NCI-H2227 treated with DMSO at 0.1 percent for 48 hours (cell line): ENCODE measurements at regions not wholly inside any gene's neighbourhood (a gene's known extent, or its start where the extent isn't known, plus 50 kb on each side); places are given as distances from the start of the nearest gene placed in this dataset.
"Not testable (repeated sequence)": the region's sequence is repeated elsewhere in the genome, so short reads cannot be mapped to it uniquely, and the experiment has no call there.

Source experiments
- DNase-seq: peaks from one replicate; lab custom pipeline; 2025; lab: John Stamatoyannopoulos, UW

DNA sequence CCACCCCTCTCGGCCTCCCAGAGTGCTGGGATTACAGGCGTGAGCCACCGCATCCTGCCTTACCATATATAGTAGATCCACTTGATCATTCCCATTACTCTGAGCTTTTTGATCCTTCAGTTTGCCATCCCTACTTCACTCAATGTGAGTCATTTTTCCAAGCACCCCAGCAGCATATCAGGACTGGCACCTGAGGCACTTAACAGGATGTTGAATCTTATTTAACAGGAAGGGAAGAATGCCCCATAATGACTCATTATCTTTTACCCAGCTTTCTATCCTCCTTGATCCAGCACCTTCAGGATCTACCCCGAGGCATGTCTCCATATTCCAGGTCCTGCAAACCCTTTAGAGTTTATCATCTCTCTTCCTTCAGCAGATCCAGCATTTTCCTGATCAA is 84.9 kb upstream of the CMKLR1 start:
- DNase-seq, result no peak

DNA sequence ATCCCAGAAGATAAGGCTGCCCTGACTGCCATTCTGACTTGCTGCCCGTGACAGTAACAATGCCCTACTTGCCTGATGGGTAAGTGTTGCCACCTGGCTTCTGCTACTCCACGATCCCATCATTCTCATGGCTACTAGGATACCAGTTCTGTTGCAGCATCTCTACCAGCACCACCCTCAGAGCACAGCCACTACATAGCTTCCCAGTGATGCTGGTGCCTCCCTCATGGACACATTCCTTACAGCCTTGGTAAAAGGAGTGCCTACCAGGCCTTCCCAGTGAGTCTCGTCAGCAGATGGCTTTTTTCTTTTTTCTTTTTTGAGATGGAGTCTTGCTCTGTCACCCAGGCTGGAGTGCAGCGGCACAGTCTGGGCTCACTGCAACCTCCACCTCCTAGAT is 84.4 kb upstream of the CMKLR1 start:
- no peak for DNase-seq

DNA sequence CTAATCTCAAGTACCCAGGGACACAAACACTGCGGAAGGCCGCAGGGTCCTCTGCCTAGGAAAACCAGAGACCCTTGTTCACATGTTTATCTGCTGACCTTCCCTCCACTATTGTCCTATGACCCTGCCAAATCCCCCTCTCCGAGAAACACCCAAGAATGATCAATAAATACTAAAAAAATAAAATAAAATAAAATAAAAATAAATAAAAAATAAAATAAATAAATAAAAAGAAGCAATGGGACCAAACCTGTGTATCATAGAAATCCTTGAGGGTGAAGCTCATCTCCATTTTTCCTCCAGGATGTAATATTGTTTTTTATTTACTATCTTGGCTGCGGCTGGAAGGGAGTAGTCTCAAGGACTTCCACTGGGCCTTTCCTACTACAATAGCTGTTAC is 82.0 kb upstream of the CMKLR1 start:
- DNase-seq, result not testable (repeated sequence)

DNA sequence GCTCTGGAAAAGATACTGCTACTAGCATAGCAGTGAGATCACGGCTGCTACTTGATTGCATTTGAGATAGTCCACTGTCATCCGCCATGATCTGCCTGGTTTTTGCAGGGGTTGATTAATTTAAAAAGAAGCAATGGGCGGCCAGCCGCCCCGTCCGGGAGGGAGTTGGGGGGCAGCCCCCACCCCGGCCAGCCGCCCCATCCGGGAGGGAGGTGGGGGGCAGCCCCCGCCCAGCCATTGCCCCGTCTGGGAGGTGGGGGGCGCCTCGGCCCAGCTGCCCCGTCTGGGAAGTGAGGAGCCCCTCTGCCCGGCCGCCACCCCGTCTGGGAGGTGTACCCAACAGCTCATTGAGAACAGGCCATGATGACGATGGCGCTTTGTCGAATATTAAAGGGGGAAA is 81.3 kb upstream of the CMKLR1 start:
- DNase-seq, result not testable (repeated sequence)

DNA sequence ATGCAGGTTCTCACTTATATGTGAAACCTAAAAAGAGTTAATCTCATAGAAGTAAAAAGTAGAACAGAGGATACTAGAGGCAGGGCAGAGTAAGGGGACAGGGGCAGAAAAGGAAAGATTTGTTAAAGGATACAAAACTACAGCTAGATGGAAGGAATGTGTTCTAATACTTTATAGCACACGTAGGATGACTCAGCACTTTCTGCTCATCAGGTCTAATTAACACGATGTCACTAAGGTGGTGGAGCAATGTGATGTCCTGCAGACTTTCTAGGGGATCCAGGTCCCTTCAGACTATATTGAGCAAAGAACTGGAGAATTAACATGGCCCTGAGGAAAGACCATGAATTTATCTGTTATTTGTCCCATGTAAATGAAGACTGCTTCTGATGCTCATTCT is 80.8 kb upstream of the CMKLR1 start:
- no peak for DNase-seq

DNA sequence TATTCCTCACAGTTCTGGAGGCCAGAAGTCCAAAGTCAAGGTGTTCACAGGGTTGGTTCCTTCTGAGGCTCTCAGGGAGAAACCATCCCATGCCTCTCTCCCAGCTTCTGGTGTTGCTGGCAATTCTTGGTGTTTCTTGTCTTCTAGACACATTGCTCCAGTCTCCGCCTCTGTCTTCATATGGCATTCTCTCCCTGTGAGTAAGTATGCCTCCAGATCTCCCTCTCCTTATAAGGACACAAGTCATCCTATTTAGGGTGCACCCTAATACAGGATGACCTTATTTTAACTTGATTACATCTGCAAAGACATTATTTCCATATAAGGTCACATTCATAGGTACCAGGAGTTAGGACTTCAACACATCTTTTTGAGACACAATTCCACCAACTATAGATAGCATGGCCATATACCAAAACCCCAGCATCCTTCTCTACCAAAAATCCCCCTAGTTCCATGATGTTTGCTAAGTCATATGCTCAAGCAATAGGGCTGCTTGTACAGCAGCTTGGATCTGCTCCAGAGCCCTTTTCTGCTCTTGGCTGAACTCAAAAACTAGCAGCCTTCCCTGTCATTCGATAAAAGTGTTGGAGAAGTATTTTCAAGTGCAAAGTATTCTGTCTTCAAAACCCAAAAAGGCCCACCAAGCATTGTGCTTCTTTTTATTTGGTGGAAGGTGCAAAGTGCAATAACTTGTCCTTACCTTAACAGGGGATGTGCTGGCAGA is 79.2 kb upstream of the CMKLR1 start:
- DNase-seq, result no peak

DNA sequence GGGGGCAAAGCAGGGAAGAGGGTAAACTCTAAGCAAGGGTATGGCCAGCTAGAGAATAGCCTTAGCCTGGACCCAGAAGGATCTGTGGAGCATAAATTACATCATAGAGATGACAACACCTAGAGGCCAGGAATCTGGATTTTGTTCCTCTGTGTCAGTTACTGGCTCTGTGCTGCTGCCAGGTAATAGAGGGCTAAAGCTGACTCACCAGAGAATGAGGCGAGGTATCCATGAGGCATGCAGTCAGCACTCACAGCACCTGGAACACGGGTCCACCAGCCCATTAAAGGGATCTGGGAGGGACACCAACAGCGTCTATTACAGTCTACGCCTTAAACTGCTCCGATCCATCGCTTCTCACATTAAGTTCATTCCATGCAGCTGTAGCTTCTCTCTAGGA is 74.9 kb upstream of the CMKLR1 start:
- no peak for DNase-seq

DNA sequence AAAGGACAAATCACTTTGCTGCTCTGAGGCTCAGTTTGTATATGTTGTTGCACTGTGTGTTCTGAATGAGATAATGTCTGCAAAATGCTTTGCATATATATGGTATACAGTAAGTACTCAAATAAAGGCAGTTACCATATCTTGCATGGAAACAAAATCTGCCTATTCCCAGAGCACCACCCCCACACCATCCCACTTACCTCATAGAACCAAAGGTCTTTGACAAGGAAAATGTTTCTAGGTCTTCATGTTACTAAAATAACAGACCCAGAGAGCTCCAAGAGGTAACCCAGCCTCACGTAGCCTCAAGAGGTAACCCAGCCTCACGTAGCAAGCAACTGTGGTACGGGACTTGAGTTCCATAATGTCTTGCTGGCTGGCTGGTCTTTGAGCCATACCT is 71.6 kb upstream of the CMKLR1 start:
- DNase-seq, result no peak

DNA sequence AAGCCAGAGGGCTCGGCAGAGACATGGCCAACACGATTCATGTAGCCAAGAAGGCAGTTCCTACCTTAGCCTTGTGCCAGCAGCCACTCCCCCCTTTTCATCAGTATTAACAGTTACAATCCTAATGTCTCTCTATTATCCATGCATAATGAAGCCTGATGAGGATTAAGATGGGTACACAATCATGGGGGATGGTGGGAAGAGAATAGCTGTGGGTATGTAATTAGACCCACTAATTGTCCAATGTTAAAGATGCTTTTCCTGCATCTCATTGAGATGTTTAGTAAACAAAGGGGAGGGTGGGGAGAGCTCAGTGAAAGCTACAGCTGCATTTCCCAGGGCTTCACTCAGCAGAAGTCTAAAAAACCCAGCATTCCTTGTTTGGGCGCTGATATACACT is 70.4 kb upstream of the CMKLR1 start:
- DNase-seq, result no peak

DNA sequence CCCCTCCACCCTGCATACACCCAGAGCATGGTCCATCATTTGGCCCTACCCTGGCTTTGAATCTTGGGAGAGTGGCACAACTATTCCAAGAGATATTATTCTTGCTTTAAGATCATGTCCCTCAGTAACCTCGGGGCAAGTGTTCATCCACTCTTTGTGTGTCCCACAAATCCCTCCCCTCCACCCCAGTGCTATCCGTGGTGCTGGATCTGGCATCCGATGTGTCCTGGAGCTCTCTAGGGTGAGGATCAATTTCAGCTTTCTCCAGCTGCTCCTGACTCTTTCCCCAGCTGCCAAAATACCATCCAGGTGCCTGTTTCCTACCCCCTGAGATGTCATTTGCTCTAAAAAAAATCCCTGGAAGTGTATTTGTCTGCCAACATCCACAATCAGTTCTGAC is 64.8 kb upstream of the CMKLR1 start:
- DNase-seq, result no peak

DNA sequence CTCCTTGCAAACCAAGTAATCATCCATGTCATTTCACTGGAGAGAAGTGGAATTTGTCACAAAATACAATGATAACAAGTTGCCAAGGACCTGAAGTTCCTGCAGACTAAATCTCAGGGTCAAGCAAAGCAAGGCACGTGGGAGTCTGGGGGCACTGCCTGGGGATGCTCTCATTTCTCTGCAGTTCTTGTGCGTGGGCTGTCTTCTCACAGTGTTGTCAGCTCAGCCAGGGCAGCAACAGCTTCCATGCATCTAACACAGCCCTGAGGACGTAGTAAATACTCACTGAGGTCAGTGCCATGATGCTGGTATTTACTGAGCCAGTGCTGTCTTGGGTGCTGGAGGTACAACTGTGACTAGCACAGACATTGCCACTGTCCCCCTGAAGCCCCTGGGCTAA is 62.9 kb upstream of the CMKLR1 start:
- no peak for DNase-seq

DNA sequence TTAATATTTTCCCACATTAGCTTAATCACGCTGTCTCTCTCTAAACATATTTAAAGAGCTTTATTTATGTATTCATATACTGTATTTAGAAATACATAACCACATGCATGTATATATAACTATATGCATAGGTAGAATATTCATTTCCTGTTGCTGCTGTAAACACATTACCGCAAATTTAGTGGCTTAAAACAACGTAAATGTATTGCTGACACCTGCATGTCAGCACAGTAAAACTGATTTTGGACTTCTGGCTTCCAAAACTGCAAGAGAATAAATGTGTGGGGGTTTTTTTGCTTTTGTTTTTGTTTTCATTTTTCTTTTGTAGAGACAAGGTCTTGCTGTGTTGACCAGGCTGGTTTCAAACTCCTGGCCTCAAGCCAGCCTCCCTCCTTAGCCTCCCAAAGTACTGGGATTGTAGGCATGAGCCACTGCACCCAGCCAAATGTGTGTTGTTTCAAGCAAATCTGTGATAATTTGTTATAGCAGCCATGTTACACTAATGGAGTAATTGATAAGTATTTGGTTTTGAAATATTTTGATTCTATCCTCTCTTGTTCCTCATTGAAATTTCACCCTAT is 61.9 kb upstream of the CMKLR1 start:
- no peak for DNase-seq

DNA sequence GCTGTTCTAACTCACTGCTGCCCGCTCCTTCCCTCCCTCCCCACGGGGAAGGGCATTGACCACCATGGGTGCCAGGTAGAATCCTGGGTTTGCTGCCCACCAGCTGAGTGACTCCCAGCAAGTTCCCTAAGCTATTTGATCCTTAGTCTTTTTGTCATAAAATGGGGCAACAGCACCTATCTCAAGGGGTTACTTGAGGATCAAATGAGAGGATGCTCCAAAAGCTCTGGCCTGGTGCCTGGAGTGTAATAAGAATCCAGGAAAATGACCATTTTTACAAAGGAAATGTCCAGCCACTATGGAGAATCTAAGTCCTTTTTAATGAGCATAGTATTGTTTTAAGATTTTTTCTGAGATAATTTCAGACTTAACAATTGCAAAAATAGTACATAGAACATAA is 61.4 kb upstream of the CMKLR1 start:
- no peak for DNase-seq

DNA sequence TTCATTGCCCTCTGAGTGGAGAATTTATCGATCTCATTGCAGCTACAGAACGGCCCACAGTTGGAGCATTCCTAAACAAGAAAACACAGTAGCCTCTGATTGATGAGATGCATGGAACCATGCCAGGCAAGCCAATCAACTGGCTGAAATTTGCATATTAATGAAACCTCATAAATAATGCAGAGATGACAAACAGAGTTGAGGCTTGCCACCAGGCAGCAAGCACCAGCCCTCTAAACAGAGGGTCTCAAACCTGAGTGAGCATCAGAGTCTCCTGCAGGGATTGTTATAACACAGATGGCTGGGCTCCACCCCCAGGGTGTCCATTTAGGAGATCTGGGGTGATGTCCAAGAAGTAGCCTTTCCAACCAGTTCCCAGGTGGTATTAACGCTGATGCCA is 60.9 kb upstream of the CMKLR1 start:
- no peak for DNase-seq

DNA sequence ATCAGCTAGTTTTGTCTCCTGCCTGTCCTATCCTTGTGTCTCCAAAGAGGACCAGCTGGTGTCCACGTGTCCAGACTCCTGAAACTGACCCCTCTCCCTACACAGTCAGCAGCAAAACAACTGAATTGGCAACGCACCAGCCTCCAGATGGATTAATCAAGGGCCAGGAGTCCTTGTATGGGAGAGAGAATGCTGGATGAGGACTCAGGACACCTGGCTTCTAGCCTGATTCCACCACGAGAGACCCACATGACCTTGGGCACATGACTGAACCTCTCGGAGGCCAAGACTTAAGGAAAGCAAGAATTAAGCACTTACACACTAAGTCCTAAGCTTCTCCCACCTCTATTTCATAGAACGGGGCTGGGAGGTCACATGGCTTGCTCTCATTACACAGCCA is 60.4 kb upstream of the CMKLR1 start:
- no peak for DNase-seq

DNA sequence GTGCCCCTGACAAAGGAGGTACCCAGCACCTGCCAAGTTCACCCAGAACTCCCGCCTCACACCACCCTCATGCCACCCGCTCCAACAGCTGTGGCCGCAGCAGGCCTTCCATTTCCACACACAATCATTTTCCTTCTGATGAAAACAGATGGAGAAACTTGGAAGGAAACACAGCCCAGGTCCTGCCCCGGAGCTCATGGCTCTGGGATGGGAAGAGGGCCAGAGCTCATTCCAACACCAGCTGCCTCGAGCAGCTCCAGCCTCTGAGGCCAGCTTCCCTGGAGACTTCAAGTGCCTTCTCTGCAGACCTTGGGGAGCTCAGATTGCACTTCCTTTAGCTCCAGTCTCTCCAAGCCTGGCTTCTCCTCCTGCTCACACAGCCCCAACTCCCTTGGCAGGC is 55.1 kb upstream of the CMKLR1 start:
- DNase-seq, result no peak

DNA sequence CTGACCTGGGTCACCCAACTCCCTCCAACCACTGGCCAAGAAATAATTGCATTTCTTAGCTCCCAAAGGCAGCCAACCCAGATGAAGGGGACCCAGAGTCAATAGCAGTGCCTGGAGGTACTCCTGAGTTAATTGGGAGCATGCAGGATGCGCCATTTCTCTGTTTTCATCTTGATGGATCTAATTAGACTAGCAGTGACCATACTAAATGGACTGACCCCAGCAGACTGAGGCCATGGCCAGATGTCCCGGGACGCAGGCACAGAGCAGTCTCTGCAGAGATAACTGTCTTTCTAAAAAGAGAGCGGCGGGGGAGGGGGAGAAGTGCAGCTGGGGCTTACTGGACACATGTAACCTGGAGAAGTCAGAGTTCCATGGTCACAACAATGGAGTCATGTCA is 53.2 kb upstream of the CMKLR1 start:
- no peak for DNase-seq

DNA sequence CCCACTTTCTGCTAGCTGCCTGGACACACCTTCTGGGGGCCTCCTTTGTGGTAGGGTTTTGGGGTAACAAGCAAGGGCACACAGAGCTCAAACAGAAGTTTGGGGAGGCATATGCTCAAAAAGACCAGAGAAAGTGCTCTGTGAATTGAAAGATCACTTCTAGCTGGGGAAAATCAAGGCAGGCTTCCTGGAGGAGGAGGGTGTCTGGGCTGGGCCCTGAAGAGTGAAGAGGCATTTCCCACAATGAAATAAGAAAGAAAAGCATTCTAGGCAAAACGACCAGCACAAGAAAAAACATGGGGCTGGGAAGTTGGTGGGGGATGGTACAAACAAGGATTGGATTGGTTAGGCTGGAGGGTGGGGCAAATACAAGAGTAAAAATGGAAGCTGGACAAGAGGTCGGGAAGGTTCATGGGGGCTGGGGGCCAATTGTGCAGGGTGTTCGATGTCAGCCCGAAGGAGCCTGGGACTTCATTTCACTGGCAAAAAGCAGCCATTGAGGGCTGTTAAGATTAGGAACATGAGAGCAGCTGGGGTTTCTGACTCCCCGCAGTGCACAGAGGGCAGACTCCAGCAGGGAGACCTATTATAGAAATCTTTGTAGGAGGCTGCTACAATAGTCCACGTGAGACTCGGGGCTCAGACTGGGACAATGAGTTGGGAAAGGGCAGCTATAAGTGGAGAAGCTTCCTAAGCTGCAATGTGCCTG is 51.5 kb upstream of the CMKLR1 start:
- DNase-seq, result peak; percentile 75

DNA sequence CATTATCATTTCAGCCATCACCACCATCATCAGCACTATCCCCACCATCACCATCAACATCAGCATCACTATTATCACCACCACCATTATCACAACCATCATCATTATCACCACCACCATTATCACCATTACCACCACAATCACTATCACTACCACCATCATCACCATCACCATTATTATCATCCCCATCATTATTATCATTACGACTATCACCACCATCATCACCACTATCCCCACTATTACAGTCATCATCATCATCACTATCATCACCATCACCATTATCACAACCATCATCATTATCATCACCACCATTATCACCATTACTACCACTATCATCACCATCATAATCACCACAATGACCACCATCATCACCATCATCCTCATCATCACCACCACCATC is 50.4 kb upstream of the CMKLR1 start:
- no peak for DNase-seq
